ENCODE measurements at regions not wholly inside any gene's neighbourhood (a gene's known extent, or its start where the extent isn't known, plus 50 kb on each side); places are given as distances from the start of the nearest gene placed in this dataset.

DNA sequence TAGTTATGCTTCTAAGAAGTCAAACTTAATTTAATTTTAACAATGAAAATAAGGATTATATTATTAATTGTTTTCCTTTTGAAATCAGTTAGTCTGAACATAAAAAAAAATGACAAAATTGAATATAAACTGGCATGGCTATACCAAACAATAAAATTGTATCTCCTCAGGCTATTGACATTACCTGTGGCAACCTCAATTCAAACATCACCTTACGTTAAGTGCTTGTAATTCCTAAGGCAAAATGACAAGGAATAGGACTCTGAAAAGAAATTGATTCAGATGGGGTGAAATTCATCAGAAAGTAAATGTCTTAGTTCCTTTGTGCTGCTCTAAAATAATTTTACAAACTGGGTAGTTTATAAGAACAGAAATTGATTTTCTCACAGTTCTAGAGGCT, 89.5 kb downstream of the SLITRK6 start:
- H3K9me3 Mint-ChIP-seq (ENCODE audit: unreplicated experiment) = no peaks in the 10 kb centered on the region
- Histone ChIP-seq H4K20me1 (ENCODE audit: insufficient read depth, low read length) (no peaks in the 10 kb centered on the region), H2AFZ (ENCODE audit: low read depth, low read length) (no peak overlapping the region), H3K27me3 (ENCODE audit: insufficient read depth, low read length) (no peaks in the 10 kb centered on the region), H3K36me3 (ENCODE audit: insufficient read depth, low read length) (no peaks in the 10 kb centered on the region), H3K4me3 (ENCODE audit: insufficient read depth, low read depth, low read length) (no peak overlapping the region), H3K9me3 (ENCODE audit: insufficient read depth, low read depth, low read length) (no peaks in the 10 kb centered on the region), H3K9ac (ENCODE audit: low read length) (no peak overlapping the region), H3K27ac (ENCODE audit: low read depth, low read length) (no peak overlapping the region), H3K4me1 (ENCODE audit: insufficient read depth, low read length) (no peaks in the 10 kb centered on the region), H3K79me2 (ENCODE audit: insufficient read depth, low read length) (no peaks in the 10 kb centered on the region), H3K4me2 (ENCODE audit: low read length) (no peak overlapping the region)
- no peak overlapping the region for H3K4me3 Mint-ChIP-seq (ENCODE audit: unreplicated experiment)
- TF ChIP-seq CTCF (IDR thresholded peaks at IDR 0.05; ENCODE audit: insufficient read depth, low read depth, low read length) (no peak), EZH2 (IDR thresholded peaks at IDR 0.05; ENCODE audit: insufficient read depth, low read length) (no peak)
- H3K27me3 Mint-ChIP-seq (ENCODE audit: low read depth, unreplicated experiment) = no peaks in the 10 kb centered on the region
- no peak for FAIRE-seq
- H3K36me3 Mint-ChIP-seq (ENCODE audit: low read depth, unreplicated experiment) = no peaks in the 10 kb centered on the region
- no peaks in the 10 kb centered on the region for H3K4me1 Mint-ChIP-seq (ENCODE audit: low read depth, unreplicated experiment)
- no peak for DNase-seq (ENCODE audit: low read depth)
- H3K27ac Mint-ChIP-seq (ENCODE audit: unreplicated experiment) = no peak overlapping the region

GRCh38 chr13:85709072-85709471, 90.1 kb downstream of the SLITRK6 start:
- DNase-seq (ENCODE audit: low read depth) (no peak), FAIRE-seq (no peak)
- Histone ChIP-seq H3K9me3 (ENCODE audit: insufficient read depth, low read depth, low read length) (no peaks in the 10 kb centered on the region), H3K9ac (ENCODE audit: low read length) (no peak overlapping the region), H3K27ac (ENCODE audit: low read depth, low read length) (no peak overlapping the region), H4K20me1 (ENCODE audit: insufficient read depth, low read length) (no peaks in the 10 kb centered on the region), H3K4me2 (ENCODE audit: low read length) (no peak overlapping the region), H3K4me1 (ENCODE audit: insufficient read depth, low read length) (no peaks in the 10 kb centered on the region), H3K79me2 (ENCODE audit: insufficient read depth, low read length) (no peaks in the 10 kb centered on the region), H3K4me3 (ENCODE audit: insufficient read depth, low read depth, low read length) (no peak overlapping the region), H2AFZ (ENCODE audit: low read depth, low read length) (no peak overlapping the region), H3K27me3 (ENCODE audit: insufficient read depth, low read length) (no peaks in the 10 kb centered on the region), H3K36me3 (ENCODE audit: insufficient read depth, low read length) (no peaks in the 10 kb centered on the region)
- H3K4me1 Mint-ChIP-seq (ENCODE audit: low read depth, unreplicated experiment) = no peaks in the 10 kb centered on the region
- no peaks in the 10 kb centered on the region for H3K27me3 Mint-ChIP-seq (ENCODE audit: low read depth, unreplicated experiment)
- H3K9me3 Mint-ChIP-seq (ENCODE audit: unreplicated experiment) = no peaks in the 10 kb centered on the region
- no peaks in the 10 kb centered on the region for H3K36me3 Mint-ChIP-seq (ENCODE audit: low read depth, unreplicated experiment)
- no peak overlapping the region for H3K4me3 Mint-ChIP-seq (ENCODE audit: unreplicated experiment)
- H3K27ac Mint-ChIP-seq (ENCODE audit: unreplicated experiment) = no peak overlapping the region
- TF ChIP-seq EZH2 (IDR thresholded peaks at IDR 0.05; ENCODE audit: insufficient read depth, low read length) = no peak
- TF ChIP-seq CTCF (IDR thresholded peaks at IDR 0.05; ENCODE audit: insufficient read depth, low read depth, low read length) = no peak

- Mint-ChIP-seq H3K4me3 (ENCODE audit: unreplicated experiment) (no peak overlapping the region), H3K9me3 (ENCODE audit: unreplicated experiment) (peaks cover 5% of the 10 kb centered on the region), H3K36me3 (ENCODE audit: low read depth, unreplicated experiment) (no peaks in the 10 kb centered on the region), H3K27ac (ENCODE audit: unreplicated experiment) (no peak overlapping the region), H3K4me1 (ENCODE audit: low read depth, unreplicated experiment) (peaks cover 1% of the 10 kb centered on the region), H3K27me3 (ENCODE audit: low read depth, unreplicated experiment) (no peaks in the 10 kb centered on the region)
- no peaks in the 10 kb centered on the region for H3K4me1 ChIP-seq (ENCODE audit: insufficient read depth, low read length)
- no peaks in the 10 kb centered on the region for H3K27me3 ChIP-seq (ENCODE audit: insufficient read depth, low read length)
- DNase-seq (ENCODE audit: low read depth) (peak; percentile 31), FAIRE-seq (no peak)
- H3K36me3 ChIP-seq (ENCODE audit: insufficient read depth, low read length) = no peaks in the 10 kb centered on the region
- no peak overlapping the region for H2AFZ ChIP-seq (ENCODE audit: low read depth, low read length)
- no peak overlapping the region for H3K4me3 ChIP-seq (ENCODE audit: insufficient read depth, low read depth, low read length)
- H3K9ac ChIP-seq (ENCODE audit: low read length) = no peak overlapping the region
- no peaks in the 10 kb centered on the region for H3K9me3 ChIP-seq (ENCODE audit: insufficient read depth, low read depth, low read length)
- H3K27ac ChIP-seq (ENCODE audit: low read depth, low read length) = no peak overlapping the region
- no peak overlapping the region for H3K4me2 ChIP-seq (ENCODE audit: low read length)
- TF ChIP-seq CTCF (IDR thresholded peaks at IDR 0.05; ENCODE audit: insufficient read depth, low read depth, low read length) (no peak), EZH2 (IDR thresholded peaks at IDR 0.05; ENCODE audit: insufficient read depth, low read length) (no peak)
- no peaks in the 10 kb centered on the region for H3K79me2 ChIP-seq (ENCODE audit: insufficient read depth, low read length)
- no peaks in the 10 kb centered on the region for H4K20me1 ChIP-seq (ENCODE audit: insufficient read depth, low read length)
These were observed 98.3 kb downstream of the SLITRK6 start for GRCh38 chr13:85700906-85701305.

All from astrocyte (in vitro differentiated cells and primary cell).